GM12878 (cell line): ENCODE measurements at regions not wholly inside any gene's neighbourhood (a gene's known extent, or its start where the extent isn't known, plus 50 kb on each side); places are given as distances from the start of the nearest gene placed in this dataset.

Experiments used
- ATAC-seq: fragments of 200-7000 bp; cut with Tn5 transposase; 3 replicates; pipeline ENCODE4 v1.9.1; 2020; ENCODE audit warnings: mild to moderate bottlenecking, moderate library complexity
- BruUV-seq: library from RNA; stranded (reverse); fragments of 400-500 nt; replicated peaks from 2 replicates; lab custom pipeline; 2021; lab: Mats Ljungman, UMichigan
- CTCF ChIA-PET: fragments of 300-600 bp; sonication (Branson Sonifier 250); formaldehyde crosslinking; extraction: SDS; loops from one replicate; lab custom pipeline; 2021; ENCODE audit warnings: inconsistent platforms; lab: Yijun Ruan, JAX
- POLR2A ChIA-PET: fragments of 350-600 bp; formaldehyde crosslinking; extraction: SDS; loops from one replicate; lab custom pipeline; 2021; ENCODE audit warnings: inconsistent platforms; lab: Charles Lee
- RAD21 ChIA-PET: fragments of 300-600 bp; sonication (Branson Sonifier 250); formaldehyde crosslinking; loops from one replicate; lab custom pipeline; 2023; ENCODE audit warnings: antibody characterized with exemption; ENCODE audit not compliant: unreplicated experiment; lab: Charles Lee
- SMC1A ChIA-PET: fragments of 300-600 bp; sonication (Branson Sonifier 250); formaldehyde crosslinking; loops from one replicate; lab custom pipeline; 2023; ENCODE audit not compliant: unreplicated experiment, uncharacterized antibody; lab: Charles Lee
- DNase-seq: peaks from one replicate; pipeline ENCODE4 v3.0.0-alpha.2; 2011; ENCODE audit warnings: low read depth, low spot score
- FAIRE-seq: peaks from 3 replicates; lab custom pipeline; 2011; peaks lifted over from hg19 to GRCh38; lab: Jason Lieb, UNC
- H2AFZ ChIP-seq: 2 replicates; pipeline ENCODE4 v1.6.0; 2011; ENCODE audit warnings: low read depth, low read length, control low read depth; ENCODE audit not compliant: control insufficient read depth
- H3K27ac ChIP-seq: 2 replicates; pipeline ENCODE4 v1.5.1; 2011; ENCODE audit warnings: control low read depth; ENCODE audit not compliant: control insufficient read depth, insufficient read depth
- H3K27me3 ChIP-seq, 2 experiments: replicated peaks in 1 of 2; 2 replicates each; pipeline versions ENCODE4 v1.6.0 to v1.6.1; 2011; ENCODE audit warnings: low read length in 1 of 2; ENCODE audit not compliant: control insufficient read depth in 2 of 2, insufficient read depth in 2 of 2
- H3K36me3 ChIP-seq, 2 experiments: 2 replicates each; pipeline ENCODE4 v1.5.1; 2011; ENCODE audit warnings: low read length in 1 of 2; ENCODE audit not compliant: control insufficient read depth in 2 of 2, insufficient read depth in 2 of 2
- H3K4me1 ChIP-seq: 2 replicates; pipeline ENCODE4 v1.6.1; 2011; ENCODE audit warnings: mild to moderate bottlenecking, low read length, moderate library complexity, mixed read lengths; ENCODE audit not compliant: control insufficient read depth, insufficient read depth
- H3K4me2 ChIP-seq: 2 replicates; pipeline ENCODE4 v1.6.0; 2011; ENCODE audit warnings: control low read depth; ENCODE audit not compliant: control insufficient read depth, insufficient read depth
- H3K4me3 ChIP-seq: fragments of 200-600 bp; sonication (generic); 2 replicates; pipeline ENCODE4 v1.5.1; 2016
- H3K79me2 ChIP-seq: 2 replicates; pipeline ENCODE4 v1.6.0; 2011; ENCODE audit warnings: low read length; ENCODE audit not compliant: control insufficient read depth, insufficient read depth
- H3K9ac ChIP-seq: 2 replicates; pipeline ENCODE4 v1.8.0; 2011; ENCODE audit warnings: low read length, control low read depth, mixed read lengths; ENCODE audit not compliant: control insufficient read depth, insufficient read depth
- H3K9me3 ChIP-seq: replicated peaks from 3 replicates; pipeline ENCODE4 v1.5.1; 2011; ENCODE audit warnings: mild to moderate bottlenecking, low read length; ENCODE audit not compliant: control insufficient read depth, insufficient read depth
- H4K20me1 ChIP-seq: 2 replicates; pipeline ENCODE4 v1.6.0; 2011; ENCODE audit not compliant: control insufficient read depth, insufficient read depth
- RAD51 ChIP-seq: fragments of 450-650 bp; IDR thresholded peaks from 2 replicates; pipeline ENCODE4 v1.6.1; 2016; ENCODE audit warnings: moderate library complexity, mild to moderate bottlenecking, inconsistent platforms
- RELA ChIP-seq: fragments of 450-650 bp; IDR thresholded peaks from 2 replicates; pipeline ENCODE4 v1.8.0; 2014; ENCODE audit warnings: borderline replicate concordance; ENCODE audit not compliant: partially characterized antibody
- TCF3 ChIP-seq: IDR thresholded peaks from 2 replicates; pipeline ENCODE4 v1.6.1; 2012; ENCODE audit warnings: low read depth, mild to moderate bottlenecking, low read length, borderline replicate concordance; ENCODE audit not compliant: insufficient read depth
- WGBS: methylation state at CpG from one replicate; pipeline ENCODE4 v1.1.6; 2016; ENCODE audit warnings: low lambda C conversion rate; ENCODE audit not compliant: insufficient replicate concordance, insufficient coverage; ENCODE audit errors: missing lambda C conversion rate; 5-methylcytosine and 5-hydroxymethylcytosine counted together
- in situ Hi-C: fragments of 300-500 bp; cut with MboI; formaldehyde crosslinking; loops from 9 replicates; pipeline ENCODE4 v1.14.3; 2018; ENCODE audit warnings: mixed read lengths
- intact Hi-C: fragments of 100-400 bp; cut with micrococcal nuclease; formaldehyde crosslinking; loops from one replicate; pipeline ENCODE4 v1.14.2; 2022; ENCODE audit not compliant: unreplicated experiment

DNA sequence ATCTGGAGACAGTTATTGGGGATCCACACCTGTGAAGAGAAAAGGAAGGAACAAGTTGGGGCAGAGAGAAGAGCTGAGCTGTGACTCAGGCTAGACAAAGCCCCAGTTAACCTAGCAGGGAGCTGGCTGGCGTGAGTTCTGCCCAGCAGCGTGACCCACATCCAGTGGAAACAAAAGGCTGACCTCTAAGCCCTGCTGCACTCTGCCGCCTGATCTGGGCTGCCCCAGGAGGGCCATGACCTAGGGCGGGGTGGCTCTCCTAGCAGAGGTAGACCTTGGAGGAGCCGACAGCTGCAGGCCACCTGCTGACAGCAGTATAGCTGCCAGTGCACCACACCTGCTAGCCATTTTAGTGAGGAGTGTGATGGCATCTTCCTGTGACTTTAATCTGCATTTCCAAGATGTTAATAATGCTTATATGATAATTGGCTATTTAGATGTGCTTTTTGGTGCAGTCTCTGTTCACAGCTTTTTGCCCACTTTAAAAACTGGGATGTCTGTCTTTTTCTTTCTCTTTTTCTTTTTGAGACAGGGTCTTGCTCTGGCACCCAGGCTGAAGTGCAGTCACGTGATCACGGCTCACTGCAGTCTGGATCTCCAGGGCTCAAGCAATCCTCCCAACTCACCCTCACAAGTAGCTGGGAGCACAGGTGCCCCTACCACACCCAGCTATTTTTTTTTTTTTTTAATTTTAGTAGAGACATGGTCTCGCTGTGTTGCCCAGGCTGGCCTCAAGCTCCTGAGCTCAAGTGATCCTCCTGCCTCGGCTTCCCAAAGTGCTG, 78.1 kb downstream of the LSM3 start:
- POLR2A ChIA-PET = no interaction called here
- WGBS = 9% methylated on average over 9 of the region's 9 CpGs
- intact Hi-C loops (no loop called here), in situ Hi-C loops (no loop called here)
- DNase-seq = no peak
- RAD21 ChIA-PET = interaction anchor here (1.5 to 2.4 kb wide), 2 partner anchors 53 to 360 kb away, joined by 4 to 11 read pairs; no protein-coding TSS in a partner anchor
- Histone ChIP-seq H3K4me3 (no peak overlapping the region), H3K4me2 (no peak overlapping the region), H3K27me3 (no peaks in the 10 kb centered on the region; a peak in 1 of 4 replicates), H3K9me3 (no peaks in the 10 kb centered on the region), H3K36me3 (no peaks in the 10 kb centered on the region), H2AFZ (no peak overlapping the region), H4K20me1 (no peaks in the 10 kb centered on the region), H3K27ac (no peak overlapping the region), H3K4me1 (no peaks in the 10 kb centered on the region), H3K9ac (no peak overlapping the region), H3K79me2 (no peaks in the 10 kb centered on the region)
- ATAC-seq = peak; percentile 37
- no peak for FAIRE-seq
- CTCF ChIA-PET = interaction anchor here (0.6 to 3.6 kb wide), 5 partner anchors 9 to 211 kb away, joined by 4 to 18 read pairs (median 6); no protein-coding TSS in a partner anchor
- no peak for TF ChIP-seq RELA
- no peak for TF ChIP-seq TCF3
- TF ChIP-seq RAD51 = peak; percentile 33; the same call in 1 of the 2 replicates
- no TSS peak for BruUV-seq
- SMC1A ChIA-PET = interaction anchor here (1.9 kb wide), 1 partner anchor 53 kb away, joined by 5 read pairs; no protein-coding TSS in a partner anchor
